GM12865 (cell line): ENCODE measurements at regions not wholly inside any gene's neighbourhood (a gene's known extent, or its start where the extent isn't known, plus 50 kb on each side); places are given as distances from the start of the nearest gene placed in this dataset.
"Not testable (repeated sequence)": the region's sequence is repeated elsewhere in the genome, so short reads cannot be mapped to it uniquely, and the experiment has no call there.

Source experiments
- DNase-seq: peaks from one replicate; pipeline ENCODE4 v3.0.0; 2010; ENCODE audit warnings: low read depth
- H3K4me3 ChIP-seq: 2 replicates; pipeline ENCODE4 v1.5.1; 2011; ENCODE audit warnings: mild to moderate bottlenecking, low read depth, low read length, control low read depth
- TF ChIP-seq, protein P1 (sequence below): IDR thresholded peaks from 2 replicates; pipeline ENCODE4 v1.5.1; 2011; ENCODE audit warnings: low read length, control low read depth, low read depth, inconsistent platforms; ENCODE audit not compliant: insufficient read depth; ENCODE audit errors: missing control alignments

DNA sequence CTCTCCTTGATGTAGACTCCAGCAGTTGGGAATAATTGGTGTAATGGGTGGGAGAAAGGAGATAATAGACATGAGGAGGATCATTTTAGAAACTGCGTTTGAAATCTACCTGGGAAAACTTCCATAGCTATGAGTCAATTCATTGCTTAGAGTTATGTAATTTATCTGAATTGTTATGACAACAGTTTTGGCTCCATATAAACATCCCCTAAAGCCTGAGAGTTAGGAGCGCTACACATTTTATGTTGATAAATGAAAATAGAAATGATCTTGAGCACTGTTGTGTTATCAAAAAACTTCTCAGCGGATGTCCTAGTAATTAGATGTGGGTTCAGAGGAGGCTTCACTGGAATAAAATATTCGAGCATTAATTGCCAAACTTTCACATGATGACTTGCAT is 573.4 kb downstream of the TSN start:
- TF ChIP-seq, protein P1, sequence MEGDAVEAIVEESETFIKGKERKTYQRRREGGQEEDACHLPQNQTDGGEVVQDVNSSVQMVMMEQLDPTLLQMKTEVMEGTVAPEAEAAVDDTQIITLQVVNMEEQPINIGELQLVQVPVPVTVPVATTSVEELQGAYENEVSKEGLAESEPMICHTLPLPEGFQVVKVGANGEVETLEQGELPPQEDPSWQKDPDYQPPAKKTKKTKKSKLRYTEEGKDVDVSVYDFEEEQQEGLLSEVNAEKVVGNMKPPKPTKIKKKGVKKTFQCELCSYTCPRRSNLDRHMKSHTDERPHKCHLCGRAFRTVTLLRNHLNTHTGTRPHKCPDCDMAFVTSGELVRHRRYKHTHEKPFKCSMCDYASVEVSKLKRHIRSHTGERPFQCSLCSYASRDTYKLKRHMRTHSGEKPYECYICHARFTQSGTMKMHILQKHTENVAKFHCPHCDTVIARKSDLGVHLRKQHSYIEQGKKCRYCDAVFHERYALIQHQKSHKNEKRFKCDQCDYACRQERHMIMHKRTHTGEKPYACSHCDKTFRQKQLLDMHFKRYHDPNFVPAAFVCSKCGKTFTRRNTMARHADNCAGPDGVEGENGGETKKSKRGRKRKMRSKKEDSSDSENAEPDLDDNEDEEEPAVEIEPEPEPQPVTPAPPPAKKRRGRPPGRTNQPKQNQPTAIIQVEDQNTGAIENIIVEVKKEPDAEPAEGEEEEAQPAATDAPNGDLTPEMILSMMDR: no peak
- no peak for DNase-seq
- no peak overlapping the region for H3K4me3 ChIP-seq

DNA sequence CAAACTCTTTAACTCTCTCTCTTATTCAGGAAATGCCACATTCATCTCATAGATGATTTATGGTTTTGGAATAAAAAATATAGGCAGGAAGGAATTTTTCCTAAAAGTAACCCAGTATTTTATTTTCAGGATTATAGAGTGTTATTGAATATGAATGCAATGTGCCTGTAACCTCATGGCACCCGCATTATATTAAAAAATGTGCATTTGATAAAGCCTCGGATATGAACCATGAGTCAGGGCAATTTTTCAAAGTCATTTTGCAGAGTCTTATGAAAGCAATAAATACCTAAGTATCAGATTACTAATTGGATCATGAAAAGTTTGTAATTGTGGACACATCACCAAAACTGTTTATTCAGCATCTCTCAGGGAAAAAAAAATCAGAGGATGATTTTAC is 573.8 kb downstream of the TSN start:
- TF ChIP-seq, protein P1: no peak
- DNase-seq: no peak
- H3K4me3 ChIP-seq: no peak overlapping the region

DNA sequence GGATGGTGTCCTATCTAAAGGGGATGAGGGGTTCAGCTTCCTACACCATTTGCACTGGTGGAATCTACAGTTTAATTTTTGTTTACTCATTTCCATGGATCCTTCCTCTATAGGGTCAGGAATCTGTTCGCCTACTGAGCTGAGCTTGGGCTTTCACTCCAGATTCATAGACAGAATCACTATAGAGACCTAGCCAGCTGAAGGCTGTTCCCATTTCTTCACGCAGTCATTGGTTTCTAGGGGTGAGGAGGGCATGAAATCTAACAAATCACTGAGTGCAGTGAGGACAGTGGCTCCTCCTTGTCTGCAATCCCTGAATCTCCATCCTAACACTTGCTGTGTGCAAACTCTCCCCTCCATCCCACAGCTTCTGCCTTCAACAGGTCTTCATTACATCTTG is 578.5 kb downstream of the TSN start:
- no peak overlapping the region for H3K4me3 ChIP-seq
- no peak for DNase-seq
- TF ChIP-seq, protein P1: no peak

DNA sequence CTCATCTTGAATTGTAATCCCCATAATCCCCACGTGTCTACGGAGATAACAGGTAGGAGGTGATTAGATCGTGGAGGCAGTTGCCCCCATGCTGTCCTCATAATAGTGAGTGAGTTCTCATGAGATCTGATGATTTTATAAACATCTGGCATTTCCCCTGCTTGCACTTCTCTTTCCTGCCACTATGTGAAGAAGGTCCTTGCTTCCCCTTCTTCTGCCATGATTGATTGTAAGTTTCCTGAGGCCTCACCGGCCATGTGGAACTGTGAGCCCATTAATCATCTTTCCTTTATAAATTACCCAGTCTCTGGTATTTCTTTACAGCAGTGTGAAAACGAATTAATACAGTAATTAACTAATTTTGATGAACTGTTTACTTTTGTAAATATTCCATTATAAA is 582.5 kb downstream of the TSN start:
- DNase-seq: no peak
- TF ChIP-seq, protein P1: no peak
- H3K4me3 ChIP-seq: no peak overlapping the region

DNA sequence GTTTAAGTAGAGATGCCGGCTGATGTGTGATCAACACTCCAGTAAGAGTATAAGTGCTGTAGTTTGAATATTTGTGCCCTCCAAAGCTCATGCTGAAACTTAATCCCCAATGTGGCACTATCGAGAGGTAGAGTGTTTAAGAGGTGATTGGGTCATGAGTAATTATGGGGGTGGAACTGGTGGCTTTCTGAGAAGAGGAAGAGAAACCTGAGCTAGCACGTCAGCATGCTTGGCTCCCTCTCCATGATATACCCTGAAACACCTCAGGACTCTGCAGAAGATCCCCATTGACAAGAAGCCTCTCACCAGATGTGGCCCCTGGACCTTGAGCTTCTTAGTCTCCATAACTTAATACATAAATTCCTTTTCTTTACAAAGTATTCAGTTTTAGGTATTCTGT is 584.8 kb downstream of the TSN start:
- TF ChIP-seq, protein P1: no peak
- no peak overlapping the region for H3K4me3 ChIP-seq
- DNase-seq: peak; percentile 47

DNA sequence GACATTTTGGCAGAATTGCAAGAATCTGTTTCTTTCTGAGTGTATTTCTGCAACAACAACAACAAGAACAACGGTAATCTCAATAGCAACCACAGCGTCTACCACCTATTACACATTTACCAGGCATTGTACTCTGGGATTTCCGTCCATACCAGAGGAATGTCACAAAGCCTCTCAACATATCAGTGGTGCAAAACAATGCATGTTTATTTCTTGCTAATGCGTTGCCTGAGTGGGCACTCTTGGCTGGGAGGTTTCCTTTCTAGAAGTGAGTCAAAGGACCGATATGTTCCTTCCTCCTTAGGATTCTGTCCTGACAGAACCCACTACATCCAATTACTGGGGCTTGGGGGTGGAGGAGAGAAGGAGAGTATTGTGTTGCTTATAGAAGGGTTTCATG is 585.6 kb downstream of the TSN start:
- TF ChIP-seq, protein P1: no peak
- DNase-seq: no peak
- H3K4me3 ChIP-seq: no peak overlapping the region

DNA sequence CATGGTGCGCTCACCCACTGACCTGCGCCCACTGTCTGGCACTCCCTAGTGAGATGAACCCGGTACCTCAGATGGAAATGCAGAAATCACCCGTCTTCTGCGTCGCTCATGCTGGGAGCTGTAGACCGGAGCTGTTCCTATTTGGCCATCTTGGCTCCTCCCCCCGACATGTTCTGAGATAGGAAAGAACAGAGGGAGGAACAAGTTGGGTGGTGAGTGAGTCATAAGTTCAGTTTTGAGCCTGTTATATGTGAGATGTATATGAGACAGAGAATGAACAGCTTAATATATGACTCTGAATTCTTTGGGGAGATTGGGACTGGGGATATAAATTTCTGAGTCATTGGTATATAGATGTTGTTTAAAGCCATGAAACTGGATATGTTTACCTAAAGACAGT is 596.7 kb downstream of the TSN start:
- not testable (repeated sequence) for H3K4me3 ChIP-seq, DNase-seq

DNA sequence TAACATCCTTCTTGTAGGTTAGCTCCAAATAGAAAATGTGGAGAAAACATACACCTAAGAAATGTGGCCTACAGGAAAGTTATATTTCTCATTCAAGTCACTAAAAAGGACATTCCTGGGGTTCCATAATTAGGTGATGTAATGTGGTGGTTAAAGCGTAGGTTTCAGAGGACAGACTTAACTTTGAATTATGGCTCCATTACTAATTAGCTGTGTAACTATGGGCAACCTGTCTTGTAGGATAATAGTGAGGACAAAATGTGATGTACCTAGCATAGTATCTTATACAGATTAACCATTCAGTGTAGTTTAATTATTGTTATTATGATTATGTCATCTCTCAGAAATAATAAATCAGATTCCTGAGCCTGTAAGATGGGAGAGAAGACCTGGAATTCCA is 602.5 kb downstream of the TSN start:
- no peak for DNase-seq
- TF ChIP-seq, protein P1: no peak
- no peak overlapping the region for H3K4me3 ChIP-seq
